ENCODE measurements at regions not wholly inside any gene's neighbourhood (a gene's known extent, or its start where the extent isn't known, plus 50 kb on each side); places are given as distances from the start of the nearest gene placed in this dataset.

DNA sequence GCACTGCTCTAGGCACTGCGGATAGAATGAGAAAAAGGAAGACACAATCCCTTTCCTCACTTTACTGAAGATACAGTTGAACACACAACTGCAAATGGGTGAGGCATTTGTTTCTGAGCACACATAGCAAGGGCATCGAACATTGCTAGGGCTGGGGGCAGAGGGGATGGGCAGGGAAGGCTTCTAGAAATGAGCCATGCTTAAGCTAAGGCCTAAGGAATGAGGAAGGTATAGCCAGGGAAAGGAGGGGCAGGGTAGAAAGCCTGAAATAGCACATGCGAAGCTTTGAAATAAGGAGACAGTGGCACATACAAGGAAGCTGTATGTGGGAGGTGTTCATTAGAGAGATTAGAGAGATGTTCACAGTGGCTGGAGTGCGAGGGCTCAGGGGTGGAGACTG, 92.7 kb downstream of the KIF4B start:
- no peak overlapping the region for H3K4me3 ChIP-seq (ENCODE audit: low read depth, low read length)
- no peak for DNase-seq (ENCODE audit: low read depth)
- no peak for TF ChIP-seq CTCF (conservative IDR thresholded peaks at IDR 0.05; ENCODE audit: low read depth, low read length)

GRCh38 chr5:155113888-155114287, 100.3 kb downstream of the KIF4B start:
- no peak for DNase-seq (ENCODE audit: low read depth)
- no peak for TF ChIP-seq CTCF (conservative IDR thresholded peaks at IDR 0.05; ENCODE audit: low read depth, low read length)
- H3K4me3 ChIP-seq (ENCODE audit: low read depth, low read length) = no peak overlapping the region

DNA sequence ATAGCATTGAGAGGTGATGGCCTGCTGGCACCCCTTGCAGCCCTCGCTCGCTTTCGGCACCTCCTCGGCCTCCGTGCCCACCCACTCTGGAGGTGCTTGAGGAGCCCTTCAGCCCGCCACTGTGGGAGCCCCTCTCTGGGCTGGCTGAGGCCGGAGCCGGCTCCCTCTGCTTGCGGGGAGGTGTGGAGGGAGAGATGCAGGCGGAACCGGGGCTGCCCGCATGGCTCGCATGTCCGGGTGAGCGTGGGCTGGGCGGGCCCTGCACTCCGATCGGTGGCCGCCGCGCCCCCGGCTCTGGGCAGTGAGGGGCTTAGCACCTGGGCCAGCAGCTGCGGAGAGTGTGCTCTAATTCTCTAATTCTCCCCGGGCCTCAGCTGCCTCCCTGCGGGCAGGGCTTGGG, 101.1 kb downstream of the KIF4B start:
- no peak overlapping the region for H3K4me3 ChIP-seq (ENCODE audit: low read depth, low read length)
- no peak for TF ChIP-seq CTCF (conservative IDR thresholded peaks at IDR 0.05; ENCODE audit: low read depth, low read length)
- DNase-seq (ENCODE audit: low read depth) = no peak

- H3K4me3 ChIP-seq (ENCODE audit: low read depth, low read length) = no peak overlapping the region
- no peak for DNase-seq (ENCODE audit: low read depth)
- no peak for TF ChIP-seq CTCF (conservative IDR thresholded peaks at IDR 0.05; ENCODE audit: low read depth, low read length)
These were observed 103.1 kb downstream of the KIF4B start for GRCh38 chr5:155116456-155117251.

DNA sequence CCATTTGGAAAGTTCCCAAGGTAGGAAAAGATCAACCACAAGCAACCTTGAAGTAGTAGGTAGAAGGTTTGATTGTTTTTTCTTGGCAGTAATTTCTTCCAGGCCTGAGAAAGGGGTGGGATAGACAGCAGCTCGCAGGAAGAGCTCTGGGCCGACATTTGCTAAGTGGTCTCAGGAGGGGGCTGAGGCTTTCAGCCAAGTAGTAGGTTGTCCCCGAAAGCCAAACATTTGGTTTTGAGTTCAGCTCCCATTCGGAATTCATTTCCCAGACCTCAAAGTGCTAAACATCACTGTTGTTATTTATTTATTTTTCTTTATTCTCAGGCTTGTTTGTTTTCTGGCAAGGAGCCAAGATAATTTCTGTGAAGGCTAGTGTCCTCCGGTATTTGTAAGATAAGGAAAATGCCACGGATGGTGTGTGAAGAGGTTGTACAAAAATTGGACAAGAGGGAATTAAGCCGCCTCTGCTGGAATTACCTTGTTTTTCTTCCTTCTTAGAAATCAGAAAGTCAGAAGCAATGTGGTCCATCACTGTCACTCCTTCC, 112.1 kb downstream of the KIF4B start:
- H3K4me3 ChIP-seq (ENCODE audit: low read depth, low read length) = no peak overlapping the region
- DNase-seq (ENCODE audit: low read depth) = no peak
- no peak for TF ChIP-seq CTCF (conservative IDR thresholded peaks at IDR 0.05; ENCODE audit: low read depth, low read length)

DNA sequence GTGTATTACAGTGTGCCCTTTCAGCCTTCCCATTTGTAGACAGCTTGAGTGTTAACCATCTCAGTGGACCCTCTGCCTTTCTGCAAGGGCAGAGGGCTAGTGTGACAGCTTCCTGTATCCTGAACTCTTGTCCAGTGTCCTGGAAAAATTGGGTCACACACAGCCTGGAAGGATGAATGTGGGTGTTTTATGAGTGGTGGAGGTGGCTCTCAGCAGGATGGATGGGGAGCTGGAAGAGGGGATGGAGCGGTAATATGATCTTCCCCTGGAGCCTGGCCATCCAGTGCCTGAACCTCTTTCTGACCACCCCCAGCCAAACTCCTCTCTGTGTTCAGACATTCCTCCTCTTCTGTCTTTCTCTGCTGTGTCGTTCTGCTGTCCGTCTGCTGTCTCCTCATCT, 113.0 kb downstream of the KIF4B start:
- DNase-seq (ENCODE audit: low read depth) = no peak
- no peak overlapping the region for H3K4me3 ChIP-seq (ENCODE audit: low read depth, low read length)
- no peak for TF ChIP-seq CTCF (conservative IDR thresholded peaks at IDR 0.05; ENCODE audit: low read depth, low read length)

GRCh38 chr5:155127552-155127951, 114.0 kb downstream of the KIF4B start:
- no peak for TF ChIP-seq CTCF (conservative IDR thresholded peaks at IDR 0.05; ENCODE audit: low read depth, low read length)
- no peak for DNase-seq (ENCODE audit: low read depth)
- H3K4me3 ChIP-seq (ENCODE audit: low read depth, low read length) = no peak overlapping the region

All from choroid plexus epithelial cell (primary cell).